ENCODE measurements at regions not wholly inside any gene's neighbourhood (a gene's known extent, or its start where the extent isn't known, plus 50 kb on each side); places are given as distances from the start of the nearest gene placed in this dataset.

- TF ChIP-seq EZH2 (IDR thresholded peaks at IDR 0.05) = no peak
- TF ChIP-seq POLR2AphosphoS5 (IDR thresholded peaks at IDR 0.05; ENCODE audit: borderline replicate concordance, low read depth, low read length) = no peak
- TF ChIP-seq FOXP2 (optimal IDR thresholded peaks at IDR 0.05; ENCODE audit: control extremely low read depth, extremely low read length, insufficient read depth) = no peak
Observed at GRCh38 chr22:48069256-48069655, 1306.8 kb downstream of the TBC1D22A start.
